GM21619 (cell line): ENCODE measurements at regions not wholly inside any gene's neighbourhood (a gene's known extent, or its start where the extent isn't known, plus 50 kb on each side); places are given as distances from the start of the nearest gene placed in this dataset.
"Not testable (repeated sequence)": the region's sequence is repeated elsewhere in the genome, so short reads cannot be mapped to it uniquely, and the experiment has no call there.

ENCODE experiments used
- ATAC-seq: cut with Tn5 transposase; IDR thresholded peaks from one replicate; pipeline ENCODE4 v1.9.1; 2021; ENCODE audit not compliant: unreplicated experiment

GRCh38 chr15:70602834-70603560 lies 160.4 kb downstream of the UACA start:
- ATAC-seq = no peak

GRCh38 chr15:70602281-70602680 lies 161.1 kb downstream of the UACA start:
- no peak for ATAC-seq

- no peak for ATAC-seq
Measured at GRCh38 chr15:70597945-70598344, 165.4 kb downstream of the UACA start.

- ATAC-seq = no peak
Measured at GRCh38 chr15:70597056-70597603, 166.2 kb downstream of the UACA start.

GRCh38 chr15:70596354-70597055 lies 166.9 kb downstream of the UACA start:
- ATAC-seq = no peak

- no peak for ATAC-seq
Measured at GRCh38 chr15:70593795-70594194, 169.6 kb downstream of the UACA start.

- ATAC-seq = no peak
Measured at GRCh38 chr15:70589728-70590127, 173.6 kb downstream of the UACA start.

- ATAC-seq = no peak
Measured at GRCh38 chr15:70589221-70589620, 174.1 kb downstream of the UACA start.

GRCh38 chr15:70588613-70589012 lies 174.7 kb downstream of the UACA start:
- no peak for ATAC-seq

GRCh38 chr15:70587896-70588567 lies 175.3 kb downstream of the UACA start:
- ATAC-seq = no peak

GRCh38 chr15:70587012-70587634 lies 176.2 kb downstream of the UACA start:
- not testable (repeated sequence) for ATAC-seq

GRCh38 chr15:70586241-70586640 lies 177.1 kb downstream of the UACA start:
- no peak for ATAC-seq

- ATAC-seq = no peak
Measured at GRCh38 chr15:70585707-70586034, 177.7 kb downstream of the UACA start.

- no peak for ATAC-seq
Measured at GRCh38 chr15:70584838-70585706, 178.3 kb downstream of the UACA start.

- no peak for ATAC-seq
Measured at GRCh38 chr15:70584441-70584837, 178.9 kb downstream of the UACA start.

GRCh38 chr15:70583006-70583405 lies 180.4 kb downstream of the UACA start:
- no peak for ATAC-seq

- no peak for ATAC-seq
Measured at GRCh38 chr15:70582143-70582945, 181.0 kb downstream of the UACA start.

GRCh38 chr15:70580958-70581357 lies 182.4 kb downstream of the UACA start:
- no peak for ATAC-seq

- no peak for ATAC-seq
Measured at GRCh38 chr15:70580286-70580685, 183.1 kb downstream of the UACA start.

GRCh38 chr15:70579766-70580165 lies 183.6 kb downstream of the UACA start:
- ATAC-seq = no peak
